ENCODE measurements at regions not wholly inside any gene's neighbourhood (a gene's known extent, or its start where the extent isn't known, plus 50 kb on each side); places are given as distances from the start of the nearest gene placed in this dataset.

DNA sequence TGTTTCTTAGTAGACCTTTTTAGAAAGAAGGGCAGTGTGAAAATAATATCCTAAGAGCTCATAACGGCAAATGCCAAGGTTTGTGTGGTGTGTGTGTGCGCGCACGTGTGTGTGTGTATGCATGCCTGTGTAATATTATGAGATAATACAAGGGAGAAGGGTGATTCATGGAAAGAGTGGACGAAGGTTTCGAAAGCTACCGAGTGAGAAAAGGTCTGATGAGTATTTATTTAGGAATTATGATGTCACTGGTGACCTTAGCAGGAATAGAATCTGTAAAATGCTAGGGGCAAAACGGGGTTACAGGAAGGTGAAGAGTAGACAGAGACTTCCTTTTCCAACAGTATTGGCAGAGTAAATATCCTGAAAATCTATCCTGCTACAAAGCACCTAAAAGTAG, 107.3 kb downstream of the AHR start:
- 44% methylated on average over 8 of the region's 8 CpGs for WGBS
- no peak overlapping the region for H3K27ac ChIP-seq (replicated peaks in 1 of 4)

DNA sequence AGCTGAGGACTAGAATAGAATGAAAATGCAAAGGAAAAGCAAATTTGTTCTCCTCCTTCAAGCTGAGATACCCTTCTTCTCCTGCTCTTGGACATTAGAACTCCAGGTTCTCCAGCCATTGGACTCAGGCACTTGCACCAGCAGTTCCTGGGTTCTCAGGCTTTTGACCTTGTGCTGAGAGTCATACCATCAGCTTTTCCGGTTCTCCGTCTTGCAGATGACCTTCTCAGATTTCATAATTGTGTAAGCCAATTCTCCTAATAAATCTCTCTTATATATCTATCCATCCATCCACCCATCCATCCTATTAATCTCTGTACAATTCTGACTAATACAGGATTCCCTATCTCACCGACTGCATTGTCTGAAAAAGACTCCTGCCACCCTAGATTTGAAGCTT, 108.3 kb downstream of the AHR start:
- intact Hi-C loops (cut with DNase I): no loop called here
- no peaks in the 10 kb centered on the region for H3K27me3 ChIP-seq
- H3K27ac ChIP-seq (replicated peaks in 1 of 4): no peak overlapping the region
- no peaks in the 10 kb centered on the region for H3K36me3 ChIP-seq
- 67% methylated on average over 3 of the region's 3 CpGs for WGBS
- no peaks in the 10 kb centered on the region for H3K9me3 ChIP-seq
- H3K4me3 ChIP-seq: no peak overlapping the region
- TF ChIP-seq EP300 (IDR thresholded peaks at IDR 0.05) (no peak), POLR2A (IDR thresholded peaks at IDR 0.05; ENCODE audit: low read depth) (no peak), POLR2AphosphoS5 (IDR thresholded peaks at IDR 0.05) (no peak)
- TF ChIP-seq, protein P1, sequence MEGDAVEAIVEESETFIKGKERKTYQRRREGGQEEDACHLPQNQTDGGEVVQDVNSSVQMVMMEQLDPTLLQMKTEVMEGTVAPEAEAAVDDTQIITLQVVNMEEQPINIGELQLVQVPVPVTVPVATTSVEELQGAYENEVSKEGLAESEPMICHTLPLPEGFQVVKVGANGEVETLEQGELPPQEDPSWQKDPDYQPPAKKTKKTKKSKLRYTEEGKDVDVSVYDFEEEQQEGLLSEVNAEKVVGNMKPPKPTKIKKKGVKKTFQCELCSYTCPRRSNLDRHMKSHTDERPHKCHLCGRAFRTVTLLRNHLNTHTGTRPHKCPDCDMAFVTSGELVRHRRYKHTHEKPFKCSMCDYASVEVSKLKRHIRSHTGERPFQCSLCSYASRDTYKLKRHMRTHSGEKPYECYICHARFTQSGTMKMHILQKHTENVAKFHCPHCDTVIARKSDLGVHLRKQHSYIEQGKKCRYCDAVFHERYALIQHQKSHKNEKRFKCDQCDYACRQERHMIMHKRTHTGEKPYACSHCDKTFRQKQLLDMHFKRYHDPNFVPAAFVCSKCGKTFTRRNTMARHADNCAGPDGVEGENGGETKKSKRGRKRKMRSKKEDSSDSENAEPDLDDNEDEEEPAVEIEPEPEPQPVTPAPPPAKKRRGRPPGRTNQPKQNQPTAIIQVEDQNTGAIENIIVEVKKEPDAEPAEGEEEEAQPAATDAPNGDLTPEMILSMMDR (IDR thresholded peaks at IDR 0.05): no peak
- DNase-seq (ENCODE audit: extremely low spot score): no peak
- H3K4me1 ChIP-seq: peaks cover 0 to 18% (median 4%) of the 10 kb centered on the region in 4 donors

More for the DNA sequence above, 107.3 kb downstream of the AHR start:
- H3K4me3 ChIP-seq: no peak overlapping the region
- no peaks in the 10 kb centered on the region for H3K36me3 ChIP-seq
- H3K4me1 ChIP-seq: peaks cover 0 to 21% (median 6%) of the 10 kb centered on the region in 4 donors
- H3K27me3 ChIP-seq: no peaks in the 10 kb centered on the region
- TF ChIP-seq POLR2AphosphoS5 (IDR thresholded peaks at IDR 0.05) (no peak), EP300 (IDR thresholded peaks at IDR 0.05) (no peak), POLR2A (IDR thresholded peaks at IDR 0.05; ENCODE audit: low read depth) (no peak)
- TF ChIP-seq, protein P1 (IDR thresholded peaks at IDR 0.05): no peak
- no peaks in the 10 kb centered on the region for H3K9me3 ChIP-seq
- intact Hi-C loops (cut with DNase I): no loop called here
- DNase-seq (ENCODE audit: extremely low spot score): no peak

DNA sequence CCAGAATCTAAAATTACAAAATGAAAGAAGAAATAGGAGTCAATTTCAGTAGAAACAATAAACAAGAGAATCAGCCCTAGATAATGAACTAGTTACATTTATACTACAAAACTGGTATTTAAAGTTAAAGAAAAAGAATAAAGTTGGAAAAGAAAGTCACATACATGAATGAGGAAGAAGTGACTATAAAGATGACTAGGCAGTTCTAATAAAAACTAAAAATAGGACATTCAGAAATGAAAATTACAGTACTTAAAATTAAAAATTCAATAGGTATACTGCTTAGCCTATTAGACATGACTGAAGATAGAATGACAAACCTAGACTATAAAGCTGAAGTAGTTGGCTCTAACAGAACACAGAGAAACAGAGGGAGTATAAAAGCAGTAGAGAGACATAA, 108.8 kb downstream of the AHR start:
- no peaks in the 10 kb centered on the region for H3K36me3 ChIP-seq
- H3K9me3 ChIP-seq: no peaks in the 10 kb centered on the region
- DNase-seq (ENCODE audit: extremely low spot score): no peak
- intact Hi-C loops (cut with DNase I): no loop called here
- no peak overlapping the region for H3K27ac ChIP-seq (replicated peaks in 1 of 4)
- peaks cover 0 to 18% (median 4%) of the 10 kb centered on the region in 4 donors for H3K4me1 ChIP-seq
- no peaks in the 10 kb centered on the region for H3K27me3 ChIP-seq
- no peak for TF ChIP-seq POLR2AphosphoS5 (IDR thresholded peaks at IDR 0.05)
- TF ChIP-seq, protein P1 (IDR thresholded peaks at IDR 0.05): no peak
- TF ChIP-seq EP300 (IDR thresholded peaks at IDR 0.05): no peak
- TF ChIP-seq POLR2A (IDR thresholded peaks at IDR 0.05; ENCODE audit: low read depth): no peak
- H3K4me3 ChIP-seq: no peak overlapping the region

DNA sequence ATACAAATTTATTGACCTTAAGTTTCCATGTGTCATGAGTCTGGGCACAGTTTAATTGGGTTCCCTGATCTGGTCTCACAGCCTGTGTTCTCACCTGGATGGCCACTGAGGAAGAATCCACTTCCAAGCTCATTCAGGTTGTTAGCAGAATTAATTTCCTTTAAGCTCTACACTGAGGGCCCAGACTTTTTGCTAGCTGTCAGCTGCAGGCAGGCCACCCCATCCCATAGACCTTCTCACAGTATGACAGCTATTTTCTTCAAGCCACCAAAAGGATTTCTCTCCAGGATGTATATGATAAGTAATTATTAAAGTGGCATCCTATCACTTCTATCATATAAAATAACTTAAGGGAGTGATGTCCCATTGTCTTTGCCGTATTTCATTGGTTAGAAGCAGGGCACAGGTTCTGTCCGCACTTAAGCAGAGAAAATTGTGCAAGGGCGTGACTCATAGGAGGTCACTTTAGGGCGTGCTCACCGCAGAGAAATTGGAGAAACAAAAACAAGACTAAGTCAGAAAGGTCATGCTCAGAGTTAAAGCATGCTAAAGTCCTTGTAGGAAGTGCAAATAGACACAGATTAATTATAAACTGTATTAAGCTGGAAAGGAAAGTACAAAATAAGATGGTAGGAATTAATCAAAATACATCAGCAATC, 109.9 kb downstream of the AHR start:
- Histone ChIP-seq H3K9me3 (no peaks in the 10 kb centered on the region), H3K4me3 (no peak overlapping the region), H3K4me1 (peaks cover 0 to 18% (median 4%) of the 10 kb centered on the region in 4 donors), H3K36me3 (no peaks in the 10 kb centered on the region), H3K27ac (replicated peaks in 1 of 4) (peak overlapping the region in 2 of 4 donors; percentile 0 to 6), H3K27me3 (no peaks in the 10 kb centered on the region)
- no peak for DNase-seq (ENCODE audit: extremely low spot score)
- 59% methylated on average over 5 of the region's 5 CpGs for WGBS
- TF ChIP-seq EP300 (IDR thresholded peaks at IDR 0.05) (no peak), POLR2AphosphoS5 (IDR thresholded peaks at IDR 0.05) (peak in 1 of 2 donors; percentile 40)
- intact Hi-C loops (cut with DNase I): no loop called here

DNA sequence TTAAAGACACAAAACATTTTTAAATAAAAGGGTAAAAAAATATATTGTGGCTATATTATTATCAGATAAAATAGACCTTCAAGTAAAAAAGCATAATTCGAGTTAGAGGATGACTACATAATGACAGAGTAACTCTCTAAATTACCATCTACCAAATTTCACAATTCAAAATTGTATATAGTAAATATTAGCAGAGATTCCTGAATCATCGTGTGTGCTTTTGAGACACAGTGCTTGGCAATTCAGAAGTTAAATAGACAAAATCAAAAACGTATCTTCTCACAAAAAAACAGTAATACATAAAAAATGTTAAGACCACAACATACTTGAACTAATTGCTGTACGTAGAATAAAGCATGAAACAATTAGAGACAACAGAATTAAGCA, 110.4 kb downstream of the AHR start:
- no peak overlapping the region for H3K27ac ChIP-seq (replicated peaks in 1 of 4)
- no peak overlapping the region for H3K4me3 ChIP-seq
- H3K27me3 ChIP-seq: no peaks in the 10 kb centered on the region
- H3K9me3 ChIP-seq: no peaks in the 10 kb centered on the region
- peaks cover 0 to 18% (median 4%) of the 10 kb centered on the region in 4 donors for H3K4me1 ChIP-seq
- TF ChIP-seq POLR2AphosphoS5 (IDR thresholded peaks at IDR 0.05): no peak
- TF ChIP-seq EP300 (IDR thresholded peaks at IDR 0.05): no peak
- TF ChIP-seq, protein P1 (IDR thresholded peaks at IDR 0.05): no peak
- no peak for TF ChIP-seq POLR2A (IDR thresholded peaks at IDR 0.05; ENCODE audit: low read depth)
- no peak for DNase-seq (ENCODE audit: extremely low spot score)
- H3K36me3 ChIP-seq: no peaks in the 10 kb centered on the region
- intact Hi-C loops (cut with DNase I): no loop called here
- 73% methylated on average over 4 of the region's 4 CpGs for WGBS

All from esophagus muscularis mucosa (tissue), 4 donors.